Umbilical cord (tissue), 1 donor: ENCODE measurements at regions not wholly inside any gene's neighbourhood (a gene's known extent, or its start where the extent isn't known, plus 50 kb on each side); places are given as distances from the start of the nearest gene placed in this dataset.
A peak's percentile ranks its signal among the peaks of the same experiment; 100 is the strongest.

Experiments
- DNase-seq: peaks from one replicate; pipeline ENCODE4 v3.0.0-alpha.2; 2015; ENCODE audit warnings: low spot score

DNA sequence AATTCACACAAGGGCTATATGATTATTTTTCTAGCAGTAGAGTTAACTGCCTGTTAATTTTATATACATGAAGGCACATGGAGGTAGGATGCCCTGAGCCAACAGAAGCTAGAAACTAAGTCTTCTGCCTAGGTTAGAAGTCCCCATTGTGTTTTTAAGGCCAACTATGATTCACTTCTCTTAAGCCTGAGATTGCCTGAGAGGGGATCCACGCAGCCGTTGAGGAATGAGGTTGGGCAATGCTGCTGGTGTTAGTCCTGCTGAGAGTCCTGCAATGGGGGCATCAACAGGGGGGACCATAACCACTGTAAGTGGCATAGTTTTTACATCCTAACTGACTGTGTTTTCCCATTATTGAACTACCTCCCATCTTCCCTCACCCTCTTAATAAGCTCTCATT lies 60.1 kb upstream of the PFN2 start:
- peak; percentile 28 for DNase-seq

DNA sequence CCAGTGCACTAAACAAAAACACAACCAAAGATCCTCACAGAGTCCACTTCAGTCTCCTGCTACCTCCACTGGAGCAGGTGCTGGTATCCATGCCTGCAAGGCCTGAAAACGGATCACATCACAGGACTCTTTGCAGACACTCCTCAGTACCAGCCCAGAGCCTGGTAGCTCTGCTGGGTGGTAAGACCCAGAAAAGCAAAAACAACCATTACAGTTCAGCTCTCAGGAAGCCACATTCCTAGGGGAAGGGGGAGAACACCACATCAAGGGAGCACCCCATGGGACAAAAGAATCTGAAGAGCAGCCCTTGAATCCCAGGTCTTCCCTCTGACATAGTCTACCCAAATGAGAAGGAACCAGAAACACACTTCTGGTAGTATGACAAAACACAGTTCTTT lies 52.5 kb upstream of the PFN2 start:
- DNase-seq, result no peak

DNA sequence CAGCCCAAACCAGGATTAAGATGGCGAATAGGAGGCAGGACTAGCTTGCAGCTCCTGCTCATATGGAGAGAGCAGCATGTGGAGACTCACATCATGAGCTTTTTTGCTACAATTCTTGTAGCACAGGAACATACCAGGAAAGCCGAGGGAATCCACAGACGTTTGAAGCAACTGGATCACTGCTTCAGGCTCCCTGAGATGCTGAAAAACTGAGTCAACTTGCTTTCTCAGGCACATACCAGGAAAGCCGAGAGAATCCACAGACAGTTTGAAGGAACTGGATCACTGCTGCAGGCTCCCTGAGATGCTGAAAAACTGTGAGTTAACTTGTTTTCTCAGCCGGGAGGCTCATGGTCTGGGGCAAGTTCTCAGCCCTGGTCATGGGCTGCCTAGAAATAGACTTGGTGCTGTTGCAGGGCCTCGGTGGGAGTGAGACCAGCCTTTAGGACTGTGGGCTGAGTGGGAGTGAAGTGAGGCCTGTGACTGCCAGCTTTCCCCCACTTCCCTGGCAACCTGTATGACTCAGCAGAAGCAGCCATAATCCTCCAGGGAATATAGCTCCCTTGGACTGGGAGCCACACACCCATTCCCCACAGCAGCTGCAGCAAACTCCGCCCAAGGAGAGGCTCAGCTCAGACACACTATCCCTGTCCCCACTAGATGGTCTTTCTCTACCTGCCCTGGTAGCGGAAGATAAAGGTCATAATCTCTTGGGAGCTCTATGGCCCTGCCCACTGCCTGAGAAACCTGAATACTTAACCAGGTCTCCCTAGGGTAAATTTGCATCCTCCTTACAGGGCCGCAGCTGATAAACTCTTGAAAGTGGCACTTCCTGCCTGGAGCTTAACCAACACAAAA lies 51.9 kb upstream of the PFN2 start:
- DNase-seq, result no peak

DNA sequence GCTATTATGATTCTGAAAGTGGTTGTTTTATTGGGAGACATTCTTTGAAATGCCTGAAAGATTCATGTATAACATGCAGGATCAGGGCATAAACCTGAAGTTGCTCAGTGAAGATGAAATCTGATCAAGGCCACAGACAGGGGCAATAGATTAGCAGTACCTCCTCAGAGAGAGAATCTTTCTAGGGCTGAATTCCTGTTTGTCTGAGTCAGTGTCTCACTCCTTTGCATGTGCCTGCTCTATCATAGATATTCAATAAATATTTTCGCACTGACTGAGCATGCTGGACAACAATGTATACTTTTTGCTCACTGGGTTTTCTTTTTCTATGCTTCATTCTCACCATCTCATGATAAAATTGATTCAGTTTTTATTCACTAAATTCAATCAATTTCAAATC lies 49.8 kb upstream of the PFN2 start:
- no peak for DNase-seq
